Astrocyte of the spinal cord (primary cell): ENCODE measurements at regions not wholly inside any gene's neighbourhood (a gene's known extent, or its start where the extent isn't known, plus 50 kb on each side); places are given as distances from the start of the nearest gene placed in this dataset.

Source experiments
- DNase-seq: peaks from one replicate; pipeline ENCODE4 v3.0.0; 2011; ENCODE audit warnings: low read depth, low spot score
- H3K4me3 ChIP-seq: 2 replicates; pipeline ENCODE4 v1.5.1; 2011; ENCODE audit warnings: low read depth, mild to moderate bottlenecking, low read length, moderate library complexity
- in situ Hi-C: cut with HindIII; loops from 2 replicates; pipeline ENCODE4 v1.10.0; 2017; ENCODE audit warnings: low sequenced_read_pairs
- TF ChIP-seq, protein P1 (sequence below): IDR thresholded peaks from 2 replicates; pipeline ENCODE4 v1.5.1; 2012; ENCODE audit warnings: low read depth, mild to moderate bottlenecking, low read length, inconsistent platforms

DNA sequence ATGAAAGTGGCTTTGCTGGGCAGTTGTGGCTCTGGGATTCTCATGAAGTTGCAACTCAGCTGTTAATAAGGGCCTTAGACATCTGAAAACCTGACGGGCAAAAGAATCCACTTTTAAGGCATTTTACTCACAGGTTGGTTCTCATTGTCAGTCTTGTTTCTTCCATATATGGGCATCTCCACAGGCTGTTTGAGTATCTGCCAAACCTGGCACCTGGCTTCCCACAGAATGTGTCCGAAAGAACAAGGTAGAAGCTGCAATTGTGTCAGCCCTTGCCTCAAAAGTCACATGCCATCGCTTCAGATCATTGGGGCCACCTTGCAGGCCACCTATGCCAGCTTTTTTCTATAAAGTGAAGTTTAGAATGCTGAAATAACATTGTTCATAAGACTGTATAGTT, 102.4 kb downstream of the KCTD12 start:
- in situ Hi-C loops = no loop called here
- no peak for DNase-seq
- H3K4me3 ChIP-seq = no peak overlapping the region
- TF ChIP-seq, protein P1, sequence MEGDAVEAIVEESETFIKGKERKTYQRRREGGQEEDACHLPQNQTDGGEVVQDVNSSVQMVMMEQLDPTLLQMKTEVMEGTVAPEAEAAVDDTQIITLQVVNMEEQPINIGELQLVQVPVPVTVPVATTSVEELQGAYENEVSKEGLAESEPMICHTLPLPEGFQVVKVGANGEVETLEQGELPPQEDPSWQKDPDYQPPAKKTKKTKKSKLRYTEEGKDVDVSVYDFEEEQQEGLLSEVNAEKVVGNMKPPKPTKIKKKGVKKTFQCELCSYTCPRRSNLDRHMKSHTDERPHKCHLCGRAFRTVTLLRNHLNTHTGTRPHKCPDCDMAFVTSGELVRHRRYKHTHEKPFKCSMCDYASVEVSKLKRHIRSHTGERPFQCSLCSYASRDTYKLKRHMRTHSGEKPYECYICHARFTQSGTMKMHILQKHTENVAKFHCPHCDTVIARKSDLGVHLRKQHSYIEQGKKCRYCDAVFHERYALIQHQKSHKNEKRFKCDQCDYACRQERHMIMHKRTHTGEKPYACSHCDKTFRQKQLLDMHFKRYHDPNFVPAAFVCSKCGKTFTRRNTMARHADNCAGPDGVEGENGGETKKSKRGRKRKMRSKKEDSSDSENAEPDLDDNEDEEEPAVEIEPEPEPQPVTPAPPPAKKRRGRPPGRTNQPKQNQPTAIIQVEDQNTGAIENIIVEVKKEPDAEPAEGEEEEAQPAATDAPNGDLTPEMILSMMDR = no peak

DNA sequence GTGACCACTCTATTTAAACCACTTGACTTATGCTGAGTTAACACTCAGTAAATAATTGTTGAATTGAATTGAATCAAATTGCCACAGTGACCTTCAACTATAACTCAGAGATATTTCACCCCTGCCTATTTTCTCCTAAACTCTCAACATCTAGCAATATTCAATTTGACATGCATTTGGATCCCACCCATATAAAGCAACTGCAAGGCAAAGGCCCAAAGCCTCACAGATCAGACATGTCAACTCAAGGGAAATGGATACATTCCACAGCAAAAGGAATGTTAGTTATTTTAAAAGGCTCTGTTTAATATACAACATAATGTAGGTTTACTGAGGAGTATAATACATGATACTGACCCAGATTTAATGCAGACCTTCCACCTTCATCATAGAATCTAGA, 107.4 kb downstream of the KCTD12 start:
- in situ Hi-C loops = no loop called here
- no peak overlapping the region for H3K4me3 ChIP-seq
- DNase-seq = no peak
- TF ChIP-seq, protein P1 = no peak

DNA sequence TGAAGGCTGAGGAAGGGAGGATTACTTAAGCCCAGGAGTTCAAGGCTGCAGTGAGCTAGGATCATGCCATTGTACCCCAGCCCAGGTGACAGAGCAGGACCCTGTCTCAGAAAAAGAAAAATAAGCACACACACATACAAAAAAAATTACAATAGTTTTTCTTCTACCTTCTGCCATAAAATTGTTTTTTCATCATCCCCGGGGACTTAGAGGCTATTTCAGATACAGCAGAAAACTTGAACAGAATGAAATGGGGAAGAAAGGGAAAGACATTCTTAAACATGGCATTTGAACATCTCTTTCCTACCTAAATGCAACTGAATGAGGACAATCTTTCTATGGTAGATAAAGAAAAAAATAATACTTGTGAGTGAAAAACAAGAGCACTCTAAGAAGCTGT, 109.1 kb downstream of the KCTD12 start:
- in situ Hi-C loops = no loop called here
- TF ChIP-seq, protein P1 = no peak
- no peak for DNase-seq
- H3K4me3 ChIP-seq = no peak overlapping the region

DNA sequence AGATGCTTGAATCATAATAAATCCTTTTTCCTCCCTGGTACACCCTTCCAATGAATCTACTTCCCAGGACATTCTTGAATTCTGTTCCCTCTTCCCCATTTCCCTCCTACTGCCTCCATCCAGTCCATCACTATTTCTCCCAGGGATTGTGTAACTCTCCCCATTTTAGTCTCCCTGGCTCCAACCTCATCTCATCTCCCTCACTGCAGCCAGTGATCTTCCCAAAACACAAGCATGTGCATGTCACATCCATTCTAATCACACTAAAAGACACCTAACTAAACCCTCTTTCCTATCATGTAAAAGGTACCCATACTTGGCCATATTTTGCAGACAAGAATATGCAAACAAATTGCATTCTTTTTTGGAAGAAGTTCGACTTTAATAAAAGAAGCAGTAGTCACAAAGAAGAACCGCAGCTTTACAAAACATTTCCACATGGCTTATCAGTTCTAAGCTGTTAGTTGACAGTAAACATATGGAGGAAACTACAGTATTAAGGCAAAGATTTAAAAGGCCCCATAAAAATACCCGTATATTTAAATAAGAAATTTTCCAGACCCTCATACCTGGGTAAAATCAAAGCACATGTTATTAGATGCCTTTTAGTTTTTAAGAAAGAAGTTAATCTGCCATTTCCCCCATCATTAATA, 111.0 kb downstream of the KCTD12 start:
- no peak overlapping the region for H3K4me3 ChIP-seq
- in situ Hi-C loops = no loop called here
- TF ChIP-seq, protein P1 = no peak
- DNase-seq = no peak

DNA sequence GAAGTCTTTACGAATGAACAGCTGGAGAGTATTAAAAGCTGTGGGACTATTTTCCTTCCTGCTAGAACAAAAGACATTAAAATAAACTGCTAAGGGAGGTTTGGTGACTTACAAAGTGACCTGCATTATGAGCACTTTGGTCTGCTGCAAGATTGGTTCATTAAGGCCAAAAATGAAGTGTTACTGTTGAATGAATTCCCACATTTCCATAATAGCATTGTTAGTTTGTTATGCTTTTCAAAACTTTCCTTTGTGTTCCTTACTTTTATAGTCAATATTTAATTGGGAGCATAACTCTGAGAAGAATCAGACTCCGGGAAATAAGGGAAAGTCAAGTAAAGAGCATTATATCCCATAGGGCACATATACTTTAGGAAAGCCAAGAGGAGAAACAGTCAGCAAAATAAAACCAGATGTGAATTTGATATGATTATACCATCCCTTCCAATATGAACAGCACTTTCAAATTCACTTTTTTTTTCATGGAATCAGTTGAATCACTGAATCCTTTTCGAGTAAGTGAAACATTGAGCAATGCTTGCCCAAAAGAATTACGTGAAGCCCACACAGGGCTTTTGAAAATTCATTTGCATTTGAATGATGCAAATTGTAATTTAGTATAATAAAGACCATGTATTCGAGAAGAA, 112.6 kb downstream of the KCTD12 start:
- no peak for DNase-seq
- TF ChIP-seq, protein P1 = no peak
- in situ Hi-C loops = no loop called here
- H3K4me3 ChIP-seq = no peak overlapping the region

DNA sequence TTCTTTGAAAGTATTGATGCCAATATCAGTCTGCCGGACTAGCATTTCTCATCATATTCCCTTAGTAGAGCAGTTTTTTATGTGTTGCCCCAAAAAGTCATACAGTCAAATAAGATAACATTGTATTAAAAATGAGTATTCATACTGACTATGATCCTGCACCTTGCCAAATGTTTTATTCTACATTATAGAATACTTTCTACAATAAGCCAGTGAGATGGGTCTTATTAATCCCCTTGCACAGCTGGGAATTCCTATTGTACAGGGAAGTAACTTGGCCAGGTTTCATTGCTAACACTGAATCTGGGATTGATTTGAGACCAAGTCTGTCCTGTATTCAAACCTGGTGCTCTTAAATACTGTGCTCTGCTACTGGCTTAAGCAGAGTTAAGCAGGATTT, 114.0 kb downstream of the KCTD12 start:
- no peak for DNase-seq
- TF ChIP-seq, protein P1 = no peak
- in situ Hi-C loops = no loop called here
- H3K4me3 ChIP-seq = no peak overlapping the region
